ENCODE measurements at regions not wholly inside any gene's neighbourhood (a gene's known extent, or its start where the extent isn't known, plus 50 kb on each side); places are given as distances from the start of the nearest gene placed in this dataset.

GRCh38 chr13:79935121-79935520, 405.8 kb downstream of the SPRY2 start:
- TF ChIP-seq ZNF274 (IDR thresholded peaks at IDR 0.05; ENCODE audit: low read depth, low read length) = no peak
- TF ChIP-seq SUZ12 (IDR thresholded peaks at IDR 0.05; ENCODE audit: extremely low read depth, insufficient read depth, insufficient read length) = no peak
- no peak for TF ChIP-seq YY1 (IDR thresholded peaks at IDR 0.05; ENCODE audit: insufficient read depth, insufficient read length)
